CMK (cell line): ENCODE measurements at regions not wholly inside any gene's neighbourhood (a gene's known extent, or its start where the extent isn't known, plus 50 kb on each side); places are given as distances from the start of the nearest gene placed in this dataset.
"Not testable (repeated sequence)": the region's sequence is repeated elsewhere in the genome, so short reads cannot be mapped to it uniquely, and the experiment has no call there.

Experiments used
- DNase-seq: peaks from one replicate; pipeline ENCODE4 v3.0.0-alpha.2; 2010; ENCODE audit warnings: low read depth

DNA sequence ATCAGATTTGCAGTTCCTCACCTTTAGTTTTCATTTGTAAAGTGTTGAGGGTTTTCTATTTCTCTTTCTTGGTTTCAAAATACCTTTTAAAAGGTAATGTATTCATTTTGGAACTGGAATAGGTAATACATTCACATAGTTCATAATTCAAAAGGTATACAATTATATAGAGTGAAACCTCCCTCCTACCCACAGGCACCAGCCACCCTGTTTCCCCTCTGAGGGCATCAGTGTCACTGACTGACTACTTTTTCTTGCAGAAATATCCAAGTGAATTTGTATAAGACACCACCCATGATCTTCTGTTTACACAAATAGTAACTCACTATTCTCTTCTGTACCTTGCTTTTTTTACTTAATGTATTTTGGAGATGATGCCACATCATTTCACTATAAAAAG lies 139.6 kb upstream of the EGLN3 start:
- no peak for DNase-seq

DNA sequence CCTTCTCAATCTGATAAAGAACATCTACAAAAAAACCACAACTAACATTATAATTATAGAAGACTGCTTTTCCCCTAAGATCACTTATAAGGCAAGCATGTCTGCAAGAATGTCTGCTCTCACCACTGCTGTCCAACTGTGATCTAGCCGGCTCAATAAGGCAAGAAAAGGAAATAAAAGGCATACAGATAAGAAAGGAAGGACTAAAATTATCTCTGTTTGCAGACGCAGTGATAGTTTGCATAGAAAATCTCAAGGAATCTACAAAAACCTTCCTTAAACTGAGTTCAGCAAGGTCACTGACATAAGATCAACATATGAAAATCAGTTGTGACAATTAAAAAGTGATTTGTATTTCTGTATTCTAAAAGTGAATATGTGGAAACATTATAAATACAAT lies 138.0 kb upstream of the EGLN3 start:
- peak; percentile 31 for DNase-seq

DNA sequence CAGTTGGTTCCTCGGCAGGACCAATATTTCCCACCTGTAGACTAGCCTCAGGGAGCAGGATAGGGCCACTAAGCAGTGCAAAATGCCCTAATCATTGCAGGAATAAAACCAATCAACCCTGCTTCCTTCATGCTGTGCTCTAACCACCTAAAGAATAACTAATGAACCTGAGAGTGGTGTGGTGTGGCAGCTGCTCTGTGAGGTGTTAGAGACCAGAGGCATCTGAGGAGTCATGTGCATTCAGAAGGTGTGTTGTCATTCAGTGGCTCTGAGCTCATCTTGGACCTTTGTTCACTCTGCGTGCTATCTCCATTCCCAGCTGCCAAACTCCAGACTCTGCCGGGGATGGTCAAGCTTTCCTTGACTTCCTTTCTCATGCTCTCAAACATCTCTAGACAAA lies 136.7 kb upstream of the EGLN3 start:
- DNase-seq, result no peak

DNA sequence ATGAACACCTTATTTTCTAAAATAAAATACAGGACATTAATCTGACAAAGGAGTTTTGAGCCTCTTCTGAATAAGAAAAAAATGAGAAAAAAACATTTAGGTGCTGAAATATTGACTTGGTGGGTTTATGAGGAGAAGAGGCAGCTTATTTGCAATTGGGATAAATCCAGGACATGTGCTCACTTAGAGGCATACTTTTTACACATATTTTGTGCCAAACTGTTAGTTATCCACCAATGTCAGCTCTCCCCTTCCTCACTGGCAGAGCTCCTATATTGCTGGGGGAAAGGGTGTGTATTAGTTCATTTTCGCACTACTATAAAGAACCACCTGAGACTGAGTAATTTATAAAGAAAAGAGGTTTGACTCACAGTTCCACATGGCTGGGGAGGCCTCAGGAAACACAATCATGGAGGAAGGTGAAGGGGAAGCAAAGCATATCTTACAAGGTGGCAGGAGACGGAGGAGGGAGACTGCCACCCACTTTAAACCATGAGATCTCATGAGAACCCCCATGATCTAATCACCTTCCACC lies 135.4 kb upstream of the EGLN3 start:
- no peak for DNase-seq

DNA sequence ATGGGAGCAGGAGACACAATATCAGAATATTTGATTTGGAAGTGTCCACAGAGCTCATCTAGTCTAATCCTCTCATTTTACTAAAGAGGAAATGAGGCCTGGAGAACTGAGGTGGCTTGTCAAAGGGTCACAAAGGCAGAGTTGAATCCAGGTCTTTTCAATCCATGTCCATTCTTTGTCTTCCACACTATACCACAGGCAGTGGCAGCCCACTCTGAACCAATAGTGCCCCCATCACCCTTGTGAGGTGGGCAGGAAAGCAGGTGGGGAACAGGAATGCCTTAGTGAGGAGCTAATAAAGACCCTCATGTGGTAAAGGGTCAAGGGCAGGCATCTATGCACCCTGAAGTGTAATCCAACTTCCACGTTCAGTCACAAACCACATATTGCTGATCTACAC lies 134.8 kb upstream of the EGLN3 start:
- no peak for DNase-seq

DNA sequence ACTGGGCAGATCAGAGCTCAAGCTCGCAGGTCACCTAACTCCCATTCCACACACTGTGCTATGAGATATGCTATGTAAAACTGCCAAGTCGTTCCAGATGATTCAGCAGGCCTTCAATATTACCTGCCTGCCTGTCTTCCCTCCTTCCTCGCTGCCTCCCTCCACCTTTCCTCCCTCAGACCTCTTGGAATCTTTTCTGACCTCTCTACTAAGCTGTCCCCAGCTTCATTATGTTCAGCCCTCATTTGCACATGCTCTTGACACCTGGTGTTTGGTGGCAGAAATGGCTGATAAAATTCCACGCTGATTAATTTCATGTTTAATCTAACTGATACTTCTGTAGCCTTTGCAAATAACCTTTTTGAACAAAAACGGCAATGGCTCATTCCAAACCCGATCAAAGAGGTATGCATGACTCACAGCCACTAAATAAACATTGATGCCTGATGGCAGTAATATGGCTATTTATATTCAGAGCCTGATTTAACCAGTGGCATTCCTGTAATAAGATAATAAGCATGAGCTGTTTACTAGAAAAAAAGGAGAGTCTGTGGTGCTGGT lies 130.8 kb upstream of the EGLN3 start:
- no peak for DNase-seq

DNA sequence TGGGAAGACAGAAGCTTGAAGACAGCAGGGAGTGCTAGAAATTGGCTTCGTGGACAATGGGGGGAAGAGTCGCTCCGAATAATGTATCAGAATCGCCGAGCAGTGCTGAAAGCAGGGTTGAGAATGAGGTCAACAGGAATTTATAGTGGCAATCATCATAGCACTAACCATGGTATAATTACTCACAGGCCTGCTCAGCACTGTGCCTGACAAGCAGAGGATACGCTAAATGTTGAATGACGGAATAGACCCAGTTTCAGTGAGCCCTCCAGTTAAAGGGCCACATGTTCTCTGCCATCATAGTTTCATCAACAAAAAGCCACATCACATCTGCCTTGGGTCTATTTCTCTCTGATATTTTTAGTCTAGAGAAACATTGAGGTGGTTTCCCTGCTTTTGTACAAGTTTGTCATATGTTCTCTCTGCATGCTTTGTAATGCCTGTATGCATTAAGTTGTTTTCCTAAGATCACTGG lies 130.3 kb upstream of the EGLN3 start:
- DNase-seq, result no peak

DNA sequence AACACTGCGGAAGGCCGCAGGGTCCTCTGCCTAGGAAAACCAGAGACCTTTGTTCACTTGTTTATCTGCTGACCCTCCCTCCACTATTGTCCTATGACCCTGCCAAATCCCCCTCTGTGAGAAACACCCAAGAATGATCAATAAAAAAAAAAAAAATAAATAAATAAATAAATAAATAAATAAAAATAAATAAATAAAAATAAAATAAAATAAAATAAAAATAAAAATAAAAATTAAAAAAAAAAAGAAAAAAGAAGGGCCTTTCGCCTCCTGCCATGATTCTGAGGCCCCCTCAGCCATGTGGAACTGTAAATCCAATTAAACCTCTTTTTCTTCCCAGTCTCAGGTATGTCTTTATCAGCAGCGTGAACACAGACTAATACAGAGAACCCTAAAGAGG lies 128.8 kb upstream of the EGLN3 start:
- DNase-seq, result not testable (repeated sequence)

DNA sequence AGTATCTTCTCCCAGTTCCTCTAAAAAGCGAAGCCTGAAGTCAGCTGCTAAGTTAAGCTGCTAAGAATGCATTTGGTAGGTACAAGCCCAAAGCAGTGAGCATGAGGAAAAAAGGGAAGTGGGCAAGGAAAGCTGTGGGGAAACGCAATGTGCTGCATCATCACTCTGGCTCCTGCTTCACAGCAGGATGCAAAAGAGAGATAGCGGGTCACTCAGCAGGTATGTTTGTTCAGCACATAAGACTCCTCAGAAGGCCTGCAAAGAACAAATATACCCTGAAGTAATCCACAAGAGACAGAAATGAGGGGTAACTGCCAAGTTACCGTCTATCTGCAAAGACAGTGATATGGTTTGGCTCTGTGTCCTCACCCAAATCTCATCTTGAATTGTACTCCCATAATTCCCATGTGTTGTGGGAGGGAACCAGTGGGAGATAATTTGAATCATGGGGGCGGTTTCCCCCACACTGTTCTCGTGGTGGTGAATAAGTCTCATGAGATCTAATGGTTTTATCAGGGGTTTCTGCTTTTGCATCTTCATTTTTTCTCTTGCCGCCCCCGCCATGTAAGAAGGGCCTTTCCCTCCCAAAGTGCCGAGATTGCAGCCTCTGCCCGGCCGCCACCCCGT lies 127.4 kb upstream of the EGLN3 start:
- peak; percentile 52 for DNase-seq

DNA sequence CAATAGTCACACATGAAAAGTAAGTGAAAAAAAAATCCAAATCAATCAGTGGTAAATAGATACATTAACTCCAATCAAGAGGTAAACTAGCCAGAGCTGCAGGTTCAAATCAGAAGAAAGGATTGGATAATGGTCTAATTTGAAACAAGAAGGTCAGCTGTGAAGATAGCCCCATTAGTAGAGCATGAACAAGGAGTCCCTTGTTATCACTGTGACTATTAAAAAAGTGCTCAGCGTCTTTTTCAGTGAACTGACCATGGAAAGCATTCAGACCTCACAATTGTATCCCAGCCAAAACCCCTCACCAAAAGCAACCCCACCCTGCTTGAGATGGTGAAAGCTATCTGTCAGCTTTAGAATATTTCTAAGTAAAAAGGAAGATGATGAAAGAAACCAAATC lies 125.0 kb upstream of the EGLN3 start:
- no peak for DNase-seq

DNA sequence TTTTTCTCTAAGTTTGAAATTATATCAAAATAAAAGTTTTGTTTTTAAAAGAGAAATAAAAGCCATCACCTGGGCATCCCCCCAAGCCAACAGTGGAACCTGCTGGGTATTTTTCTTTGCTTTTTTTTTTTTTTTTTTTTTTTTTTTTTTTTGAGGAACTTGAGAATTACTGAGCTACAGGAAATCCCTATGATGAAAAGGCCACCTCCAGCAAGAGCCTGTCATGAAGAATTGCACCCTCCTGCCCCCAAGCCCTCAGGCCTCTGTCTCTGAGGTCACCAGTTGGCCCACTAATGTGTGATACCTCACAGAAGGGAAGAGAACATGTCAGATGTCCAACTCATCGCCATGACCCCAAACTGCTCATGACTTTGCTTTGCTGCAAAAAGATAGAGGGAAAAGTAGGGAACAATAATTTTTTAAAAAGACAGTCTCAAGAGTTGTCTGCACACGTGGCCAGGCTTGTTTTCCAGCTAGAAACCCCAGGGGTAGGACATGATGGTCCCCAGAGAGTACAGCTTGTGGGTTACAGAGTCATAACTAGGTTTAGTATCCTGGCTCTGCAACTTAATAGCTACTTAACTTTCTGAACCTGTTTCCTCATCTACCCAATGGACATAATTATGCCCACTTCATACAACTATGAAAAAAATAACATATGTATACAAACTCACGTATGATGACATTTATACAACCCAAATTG lies 124.3 kb upstream of the EGLN3 start:
- DNase-seq, result no peak

DNA sequence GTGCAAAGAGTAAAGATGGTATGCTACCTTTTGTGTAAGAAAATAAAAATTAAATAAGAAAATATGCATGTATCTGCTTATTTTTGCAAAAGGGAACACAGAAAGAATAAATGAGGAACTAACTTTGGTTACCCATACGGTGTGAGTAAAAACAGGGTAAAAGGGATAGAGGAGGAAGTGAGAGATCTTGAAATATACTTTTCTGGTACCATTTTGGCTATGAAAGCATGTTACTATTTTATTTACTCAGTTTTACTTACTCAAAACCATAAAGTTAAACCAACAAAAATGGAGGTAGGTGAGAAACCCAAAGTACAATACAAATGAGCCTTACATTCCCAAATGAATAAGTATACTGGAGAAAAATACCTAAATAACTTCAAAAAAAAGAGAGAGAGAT lies 122.0 kb upstream of the EGLN3 start:
- DNase-seq, result no peak

DNA sequence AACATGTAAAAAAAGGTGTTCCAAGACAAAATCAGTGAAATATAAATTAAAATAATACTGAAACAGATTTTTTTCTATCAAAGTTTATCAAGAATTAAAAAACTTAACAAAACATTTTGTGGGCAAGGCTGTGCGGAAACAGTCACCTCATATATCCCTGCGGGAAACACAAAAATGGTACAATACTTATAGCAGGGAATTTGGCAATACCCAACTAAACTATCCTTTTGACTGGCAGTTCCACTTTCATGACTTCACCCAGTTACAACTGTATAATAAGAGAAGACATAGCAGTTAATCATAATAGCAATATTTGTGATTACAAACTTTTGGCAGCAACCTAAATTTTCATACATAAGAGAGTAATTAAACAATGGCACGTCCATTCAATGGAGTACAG lies 121.5 kb upstream of the EGLN3 start:
- DNase-seq, result no peak

DNA sequence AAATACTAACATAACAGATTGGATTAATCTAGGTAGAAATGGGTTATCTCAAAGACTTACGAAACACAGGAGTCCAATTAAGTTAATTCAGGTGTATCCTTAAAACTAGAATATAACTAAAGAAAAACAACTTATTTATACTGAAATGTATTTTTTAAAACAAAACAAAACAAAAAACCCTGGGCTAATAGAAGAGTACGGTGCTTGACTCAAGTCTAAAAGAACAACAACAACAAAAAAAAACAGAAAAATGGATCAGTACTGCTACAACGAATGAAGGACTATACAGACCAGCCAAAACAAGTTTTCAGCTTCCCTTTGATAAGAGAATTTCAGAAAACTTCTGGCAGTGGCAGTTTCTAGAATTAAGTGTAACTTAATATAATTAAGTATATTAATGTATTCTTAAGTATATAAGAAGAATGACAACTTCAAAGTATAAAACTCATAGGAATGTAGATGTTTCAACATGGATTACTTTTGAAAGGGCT lies 120.1 kb upstream of the EGLN3 start:
- no peak for DNase-seq

DNA sequence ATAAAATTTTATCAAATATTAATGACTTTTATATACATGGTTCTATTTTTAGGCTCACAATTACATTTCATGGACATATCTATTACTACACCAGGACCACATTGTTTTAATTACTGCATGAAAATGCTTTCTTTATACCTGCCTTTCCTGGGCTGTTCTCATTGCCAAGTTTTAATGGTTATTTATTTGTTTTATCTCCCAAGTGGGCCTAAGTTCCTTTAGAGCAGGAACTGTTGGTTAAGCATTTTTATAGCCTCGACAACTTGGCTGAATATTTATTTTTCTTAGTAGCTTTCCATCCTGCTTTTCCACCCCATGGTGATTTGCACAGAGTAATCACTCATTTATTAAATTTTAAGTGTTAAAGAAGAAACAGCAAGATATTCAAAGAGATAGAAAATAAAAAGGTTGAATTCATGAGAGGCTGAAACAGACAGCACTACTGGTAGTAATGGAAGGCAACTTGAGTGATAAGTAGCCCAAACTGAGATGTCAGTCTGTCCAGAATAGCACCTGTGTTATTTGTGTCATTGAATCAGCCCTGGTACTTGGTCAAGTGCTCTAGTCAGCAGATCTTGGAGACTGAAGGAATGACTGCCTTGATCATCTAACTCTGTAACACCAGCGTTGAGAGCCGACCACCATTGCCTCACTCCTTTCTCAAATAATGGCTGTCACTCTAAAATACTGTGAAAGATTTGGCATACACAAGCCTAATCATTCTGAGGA lies 119.1 kb upstream of the EGLN3 start:
- DNase-seq, result no peak

DNA sequence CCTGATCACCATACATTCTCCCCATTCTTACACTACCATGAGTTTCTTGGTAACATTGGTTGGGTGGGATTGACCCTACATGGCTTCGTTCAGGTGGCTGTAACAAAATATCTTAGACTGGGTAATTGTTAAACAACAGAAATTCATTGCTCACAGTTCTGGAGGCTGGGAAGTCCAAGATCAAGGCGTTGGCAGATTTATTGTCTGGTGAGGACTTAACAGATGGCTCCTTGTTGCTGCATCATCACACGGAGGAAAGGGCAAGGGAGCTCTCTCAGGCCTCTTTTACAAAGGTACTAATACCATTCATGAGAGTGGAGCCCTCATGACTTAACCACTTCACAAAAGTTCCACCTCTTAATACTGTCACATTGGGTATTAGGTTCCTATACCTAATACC lies 116.7 kb upstream of the EGLN3 start:
- DNase-seq, result no peak

DNA sequence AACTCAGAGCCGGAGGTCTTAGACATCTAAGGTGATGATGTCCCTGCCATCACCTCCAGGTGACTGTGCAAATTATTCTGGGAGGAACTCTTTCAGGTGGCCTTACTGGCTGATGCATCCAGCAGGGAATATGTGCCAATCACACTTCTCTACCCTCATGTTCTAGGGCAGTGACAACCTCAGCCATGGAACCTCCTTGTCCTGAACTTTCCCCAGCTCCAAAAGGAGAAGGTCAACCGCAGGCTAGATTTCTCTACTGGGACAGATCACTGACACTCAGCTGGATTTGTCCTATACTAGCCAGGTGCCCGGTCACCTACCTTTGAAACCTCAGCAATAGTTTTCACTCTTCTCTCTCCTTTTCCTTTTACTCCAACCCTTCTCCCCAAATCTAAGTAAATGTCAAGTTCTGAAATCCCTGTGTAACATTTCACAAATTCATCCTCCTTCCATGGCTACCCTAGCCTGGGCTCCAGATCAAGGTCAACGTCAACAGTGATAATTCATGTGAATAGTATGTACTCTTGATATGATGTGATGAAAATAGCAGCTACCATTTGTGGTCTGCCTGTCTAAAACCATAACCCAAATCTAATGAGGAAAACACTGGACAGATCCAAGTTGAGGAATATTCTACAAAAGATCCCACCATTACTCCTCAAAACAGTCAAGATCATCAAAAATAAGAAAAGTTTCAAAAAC lies 115.0 kb upstream of the EGLN3 start:
- no peak for DNase-seq

DNA sequence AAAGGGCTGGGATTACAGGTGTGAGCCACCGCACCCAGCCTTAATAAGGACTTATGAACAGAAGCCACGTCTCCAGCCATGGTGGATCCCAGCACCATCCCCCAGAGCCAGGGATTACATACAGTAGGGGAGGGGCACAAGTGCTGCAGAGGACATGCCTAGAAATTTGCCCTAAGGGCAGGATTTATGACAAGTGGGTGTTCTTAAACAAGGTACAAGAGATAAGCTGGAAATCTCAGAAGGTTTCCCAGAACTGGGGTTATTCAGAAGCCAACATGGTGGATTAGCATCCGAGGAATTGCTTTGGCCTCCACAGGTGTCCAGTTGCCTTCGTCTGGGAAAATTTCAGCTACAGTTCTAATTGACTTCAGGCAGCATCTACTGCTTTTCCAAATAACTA lies 114.4 kb upstream of the EGLN3 start:
- no peak for DNase-seq

DNA sequence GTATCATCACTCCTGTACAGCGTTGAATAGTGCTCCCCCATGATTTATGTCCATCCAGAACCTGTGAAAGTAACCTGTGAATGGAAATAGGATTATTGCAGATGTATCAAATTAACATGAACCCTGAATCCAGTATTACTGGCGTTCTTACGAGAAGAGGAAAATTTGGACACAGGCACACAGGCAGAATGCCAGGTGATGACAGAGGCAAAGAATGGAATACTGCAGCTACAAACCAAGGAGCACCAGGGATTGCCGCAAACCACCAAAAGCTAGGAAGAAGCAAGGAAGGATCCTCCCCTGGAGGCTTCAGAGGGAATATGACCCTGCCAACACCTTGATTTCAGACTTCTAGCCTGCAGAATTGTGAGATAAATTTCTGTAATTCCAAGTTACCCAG lies 113.5 kb upstream of the EGLN3 start:
- no peak for DNase-seq

DNA sequence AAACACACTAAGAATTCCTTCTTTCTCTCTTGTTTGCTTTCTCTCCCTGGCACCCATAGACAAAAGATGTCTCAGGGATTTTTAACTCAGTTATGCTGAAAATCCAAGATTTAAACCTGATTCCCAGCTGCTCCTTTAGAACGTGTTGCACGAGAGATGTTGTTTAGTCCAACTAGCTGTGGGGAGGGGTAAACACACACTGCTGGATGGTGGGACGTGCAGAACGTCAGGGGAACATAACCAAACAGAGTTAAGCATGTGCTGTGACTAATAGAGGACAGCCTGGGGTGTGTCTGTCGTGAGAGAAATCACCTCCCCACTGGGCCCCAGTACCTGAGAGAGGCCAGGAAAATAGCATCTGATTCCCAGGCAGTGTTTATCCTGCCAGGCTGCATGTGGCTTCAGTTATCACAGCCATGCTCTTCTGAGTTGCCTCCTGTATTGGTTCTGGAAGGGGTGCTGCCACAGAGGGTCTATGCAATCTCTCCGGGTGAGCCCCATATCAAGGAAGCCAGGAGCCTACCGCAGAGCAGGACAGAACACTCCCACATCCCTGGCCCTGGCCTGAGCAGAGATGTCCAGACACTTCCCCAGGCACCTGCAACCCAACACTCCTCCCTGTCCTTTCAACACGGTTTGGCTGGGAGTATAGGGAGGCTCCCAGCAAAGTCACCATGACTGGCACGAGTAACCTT lies 112.7 kb upstream of the EGLN3 start:
- DNase-seq, result no peak

DNA sequence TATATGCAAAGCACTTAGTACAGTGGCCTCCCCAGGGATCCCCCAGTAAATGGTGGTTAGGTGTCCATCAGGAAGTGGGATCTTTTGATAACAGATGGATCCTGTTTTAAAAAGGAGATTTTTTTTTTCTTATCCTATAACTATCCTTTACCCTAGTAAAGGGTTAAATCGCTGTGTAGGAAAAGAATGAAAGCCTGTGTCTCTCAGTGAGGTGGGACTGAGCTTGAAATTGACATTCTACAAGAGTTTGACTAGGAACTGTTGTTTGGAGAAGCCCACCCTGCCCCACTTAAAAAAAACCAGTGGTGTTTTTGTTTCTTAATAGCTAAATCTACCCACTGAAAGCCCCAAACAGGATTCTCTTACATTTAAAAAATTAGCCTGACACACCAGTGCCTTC lies 112.2 kb upstream of the EGLN3 start:
- no peak for DNase-seq
